Lower lobe of right lung (tissue), 2 donors: ENCODE measurements at regions not wholly inside any gene's neighbourhood (a gene's known extent, or its start where the extent isn't known, plus 50 kb on each side); places are given as distances from the start of the nearest gene placed in this dataset.

Experiments
- ATAC-seq, 2 donors: fragments of 200-7000 bp; cut with Tn5 transposase; one replicate each; pipeline ENCODE4 v1.9.1; 2020 to 2022; ENCODE audit warnings: mild to moderate bottlenecking in 2 of 2, moderate library complexity in 2 of 2
- DNase-seq: peaks from one replicate; pipeline ENCODE4 v3.0.0-alpha.2; 2020
- H3K27ac ChIP-seq: fragments of 200-600 bp; one replicate; pipeline ENCODE4 v1.8.0; 2022
- H3K27me3 ChIP-seq: fragments of 200-600 bp; one replicate; pipeline ENCODE4 v1.8.0; 2022; ENCODE audit warnings: low read depth
- H3K36me3 ChIP-seq: fragments of 200-600 bp; one replicate; pipeline ENCODE4 v1.8.0; 2022; ENCODE audit warnings: mild to moderate bottlenecking
- H3K4me1 ChIP-seq: fragments of 200-600 bp; one replicate; pipeline ENCODE4 v1.8.0; 2022
- H3K4me3 ChIP-seq: fragments of 200-600 bp; one replicate; pipeline ENCODE4 v1.8.0; 2022; ENCODE audit warnings: mild to moderate bottlenecking
- H3K9me3 ChIP-seq: fragments of 200-600 bp; one replicate; pipeline ENCODE4 v1.8.0; 2022
- CTCF ChIP-seq: fragments of 200-600 bp; IDR thresholded peaks from one replicate; pipeline ENCODE4 v1.8.0; 2022; ENCODE audit warnings: antibody characterized with exemption, mild to moderate bottlenecking
- intact Hi-C: fragments of 100-400 bp; cut with DNase I; formaldehyde crosslinking; loops from one replicate; pipeline ENCODE4 v1.11.0; 2022
- donor health status: DM: no; HTN: yes; CAD: no; lungs with severe emphysema.

- Histone ChIP-seq H3K9me3 (no peaks in the 10 kb centered on the region), H3K4me1 (no peaks in the 10 kb centered on the region), H3K36me3 (no peaks in the 10 kb centered on the region), H3K27ac (no peak overlapping the region), H3K4me3 (no peak overlapping the region), H3K27me3 (no peaks in the 10 kb centered on the region)
- intact Hi-C loops = no loop called here
- ATAC-seq = no peak
- DNase-seq = no peak
- TF ChIP-seq CTCF = no peak
These were observed 281.0 kb upstream of the KYNU start for GRCh38 chr2:142596334-142597088.

GRCh38 chr2:142594935-142595334 lies 282.5 kb upstream of the KYNU start:
- DNase-seq = no peak
- Histone ChIP-seq H3K36me3 (no peaks in the 10 kb centered on the region), H3K4me3 (no peak overlapping the region), H3K9me3 (no peaks in the 10 kb centered on the region), H3K27ac (no peak overlapping the region), H3K4me1 (no peaks in the 10 kb centered on the region), H3K27me3 (no peaks in the 10 kb centered on the region)
- no peak for TF ChIP-seq CTCF
- intact Hi-C loops = no loop called here
- ATAC-seq = no peak

- H3K4me1 ChIP-seq = no peaks in the 10 kb centered on the region
- intact Hi-C loops = no loop called here
- H3K36me3 ChIP-seq = no peaks in the 10 kb centered on the region
- DNase-seq = no peak
- no peak for TF ChIP-seq CTCF
- H3K4me3 ChIP-seq = no peak overlapping the region
- H3K9me3 ChIP-seq = no peaks in the 10 kb centered on the region
- no peaks in the 10 kb centered on the region for H3K27me3 ChIP-seq
- ATAC-seq = no peak
- H3K27ac ChIP-seq = no peak overlapping the region
These were observed 285.3 kb upstream of the KYNU start for GRCh38 chr2:142592171-142592570.

GRCh38 chr2:142591420-142591819 lies 286.0 kb upstream of the KYNU start:
- ATAC-seq (no peak), DNase-seq (no peak)
- Histone ChIP-seq H3K4me3 (no peak overlapping the region), H3K27me3 (no peaks in the 10 kb centered on the region), H3K36me3 (no peaks in the 10 kb centered on the region), H3K27ac (no peak overlapping the region), H3K4me1 (no peaks in the 10 kb centered on the region), H3K9me3 (no peaks in the 10 kb centered on the region)
- no peak for TF ChIP-seq CTCF
- intact Hi-C loops = no loop called here

GRCh38 chr2:142588269-142588668 lies 289.2 kb upstream of the KYNU start:
- no peaks in the 10 kb centered on the region for H3K36me3 ChIP-seq
- TF ChIP-seq CTCF = no peak
- no peak for ATAC-seq

More at GRCh38 chr2:142588269-142588668, 289.2 kb upstream of the KYNU start:
- Histone ChIP-seq H3K4me1 (no peaks in the 10 kb centered on the region), H3K9me3 (no peaks in the 10 kb centered on the region), H3K27ac (no peak overlapping the region), H3K4me3 (no peak overlapping the region), H3K27me3 (no peaks in the 10 kb centered on the region)
- intact Hi-C loops = no loop called here
- no peak for DNase-seq
